OCI-LY1 (cell line): ENCODE measurements at regions not wholly inside any gene's neighbourhood (a gene's known extent, or its start where the extent isn't known, plus 50 kb on each side); places are given as distances from the start of the nearest gene placed in this dataset.

ENCODE experiments used
- H2AFZ ChIP-seq: fragments of 200-600 bp; sonication (generic), shearing (Covaris generic); 2 replicates; pipeline ENCODE4 v1.6.0; 2014; ENCODE audit warnings: antibody characterized with exemption, mild to moderate bottlenecking, low read length
- H3F3A ChIP-seq: fragments of 200-600 bp; sonication (generic), shearing (Covaris generic); 2 replicates; pipeline ENCODE4 v1.6.0; 2014; ENCODE audit warnings: mild to moderate bottlenecking, antibody characterized with exemption, low read length, moderate library complexity; ENCODE audit not compliant: insufficient read depth
- H3K27ac ChIP-seq: fragments of 200-600 bp; sonication (generic); 2 replicates; pipeline ENCODE4 v1.5.1; 2014; ENCODE audit warnings: low read length, mixed run types, mild to moderate bottlenecking, low read depth; ENCODE audit not compliant: poor library complexity, severe bottlenecking
- H3K27me3 ChIP-seq: fragments of 200-600 bp; sonication (generic); 2 replicates; pipeline ENCODE4 v1.6.0; 2014; ENCODE audit warnings: antibody characterized with exemption, mild to moderate bottlenecking, low read length, moderate library complexity; ENCODE audit not compliant: insufficient read depth
- H3K36me3 ChIP-seq: fragments of 200-600 bp; sonication (generic); 2 replicates; pipeline ENCODE4 v1.6.1; 2014; ENCODE audit warnings: mild to moderate bottlenecking, antibody characterized with exemption, low read length, moderate library complexity, mixed read lengths; ENCODE audit not compliant: insufficient read depth
- H3K4me1 ChIP-seq: fragments of 200-600 bp; sonication (generic); 2 replicates; pipeline ENCODE4 v1.5.1; 2014; ENCODE audit warnings: mild to moderate bottlenecking, low read length, moderate library complexity; ENCODE audit not compliant: insufficient read depth, severe bottlenecking
- H3K4me2 ChIP-seq: fragments of 200-600 bp; sonication (generic), shearing (Covaris generic); 2 replicates; pipeline ENCODE4 v1.6.1; 2014; ENCODE audit warnings: low read length
- H3K4me3 ChIP-seq: fragments of 200-600 bp; sonication (generic); 2 replicates; pipeline ENCODE4 v1.5.1; 2014; ENCODE audit warnings: low read length, low read depth, mild to moderate bottlenecking, mixed read lengths; ENCODE audit not compliant: poor library complexity, severe bottlenecking
- H3K79me2 ChIP-seq: fragments of 200-600 bp; shearing (Covaris generic); 2 replicates; pipeline ENCODE4 v1.6.1; 2016; ENCODE audit warnings: mixed run types, low read length, mixed read lengths; ENCODE audit not compliant: insufficient read depth
- H3K9ac ChIP-seq: fragments of 200-600 bp; sonication (generic), shearing (Covaris generic); 2 replicates; pipeline ENCODE4 v1.6.1; 2014; ENCODE audit warnings: mild to moderate bottlenecking, low read length, mixed read lengths
- H3K9me2 ChIP-seq: fragments of 200-600 bp; sonication (generic), shearing (Covaris generic); 2 replicates; pipeline ENCODE4 v1.6.1; 2014; ENCODE audit warnings: low read depth, mild to moderate bottlenecking, low read length, mixed read lengths
- H3K9me3 ChIP-seq: fragments of 200-600 bp; shearing (Covaris generic); 2 replicates; pipeline ENCODE4 v1.6.1; 2014; ENCODE audit warnings: low read length, mixed read lengths
- H4K20me1 ChIP-seq: fragments of 200-600 bp; sonication (generic), shearing (Covaris generic); 2 replicates; pipeline ENCODE4 v1.6.0; 2016; ENCODE audit warnings: mild to moderate bottlenecking, low read length; ENCODE audit not compliant: insufficient read depth
- CTCF ChIP-seq: fragments of 200-600 bp; sonication (generic), shearing (Covaris generic); IDR thresholded peaks from 2 replicates; pipeline ENCODE4 v1.5.1; 2017; ENCODE audit warnings: mild to moderate bottlenecking, antibody characterized with exemption, low read length, moderate library complexity, mixed read lengths
- EZH2 ChIP-seq: fragments of 200-600 bp; sonication (generic), shearing (Covaris generic); IDR thresholded peaks from 2 replicates; pipeline ENCODE4 v1.8.0; 2017; ENCODE audit warnings: borderline replicate concordance, mixed run types, mild to moderate bottlenecking, antibody characterized with exemption, low read length, moderate library complexity, mixed read lengths

- H3K27me3 ChIP-seq: no peaks in the 10 kb centered on the region
- no peaks in the 10 kb centered on the region for H3K36me3 ChIP-seq
- H3K79me2 ChIP-seq: no peaks in the 10 kb centered on the region
- H3K4me3 ChIP-seq: no peak overlapping the region
- no peaks in the 10 kb centered on the region for H3K9me3 ChIP-seq
- H3K27ac ChIP-seq: no peak overlapping the region
- H3K4me2 ChIP-seq: no peak overlapping the region
- no peak overlapping the region for H3K9ac ChIP-seq
- no peaks in the 10 kb centered on the region for H3K9me2 ChIP-seq
- no peaks in the 10 kb centered on the region for H4K20me1 ChIP-seq
- no peaks in the 10 kb centered on the region for H3F3A ChIP-seq
- H2AFZ ChIP-seq: no peak overlapping the region
- TF ChIP-seq EZH2 (no peak), CTCF (no peak)
- no peaks in the 10 kb centered on the region for H3K4me1 ChIP-seq
Observed at GRCh38 chrX:117407449-117408150, 709.0 kb downstream of the KLHL13 start.

- no peaks in the 10 kb centered on the region for H4K20me1 ChIP-seq
- H3K9ac ChIP-seq: no peak overlapping the region
- no peak overlapping the region for H3K4me3 ChIP-seq
- H3K27me3 ChIP-seq: no peaks in the 10 kb centered on the region
- no peak for TF ChIP-seq CTCF
- TF ChIP-seq EZH2: no peak
- no peaks in the 10 kb centered on the region for H3F3A ChIP-seq
- no peaks in the 10 kb centered on the region for H3K9me2 ChIP-seq
- H3K4me1 ChIP-seq: no peaks in the 10 kb centered on the region
- H2AFZ ChIP-seq: no peak overlapping the region
- H3K4me2 ChIP-seq: no peak overlapping the region
- no peaks in the 10 kb centered on the region for H3K36me3 ChIP-seq
- H3K27ac ChIP-seq: no peak overlapping the region
- H3K9me3 ChIP-seq: no peaks in the 10 kb centered on the region
- H3K79me2 ChIP-seq: no peaks in the 10 kb centered on the region
Observed at GRCh38 chrX:117400839-117401238, 715.8 kb downstream of the KLHL13 start.

- H3K9me2 ChIP-seq: no peaks in the 10 kb centered on the region
- no peak overlapping the region for H3K4me2 ChIP-seq
- no peak overlapping the region for H3K27ac ChIP-seq
- no peaks in the 10 kb centered on the region for H3K4me1 ChIP-seq
- no peaks in the 10 kb centered on the region for H3K36me3 ChIP-seq
- H3K27me3 ChIP-seq: no peaks in the 10 kb centered on the region
- H2AFZ ChIP-seq: no peak overlapping the region
- TF ChIP-seq EZH2: no peak
- no peak for TF ChIP-seq CTCF
- no peak overlapping the region for H3K4me3 ChIP-seq
- no peak overlapping the region for H3K9ac ChIP-seq
- H3F3A ChIP-seq: no peaks in the 10 kb centered on the region
- no peaks in the 10 kb centered on the region for H3K79me2 ChIP-seq
- no peaks in the 10 kb centered on the region for H4K20me1 ChIP-seq
- no peaks in the 10 kb centered on the region for H3K9me3 ChIP-seq
Observed at GRCh38 chrX:117400005-117400404, 716.6 kb downstream of the KLHL13 start.
